Colonic mucosa (tissue), 4 donors: ENCODE measurements at regions not wholly inside any gene's neighbourhood (a gene's known extent, or its start where the extent isn't known, plus 50 kb on each side); places are given as distances from the start of the nearest gene placed in this dataset.

Experiments
- DNase-seq: peaks from one replicate; pipeline ENCODE4 v3.0.0-alpha.2; 2020
- H3K27ac ChIP-seq: fragments of 200-600 bp; one replicate; pipeline ENCODE4 v1.8.0; 2021
- H3K27me3 ChIP-seq: fragments of 200-600 bp; one replicate; pipeline ENCODE4 v1.8.0; 2021
- H3K36me3 ChIP-seq: fragments of 200-600 bp; one replicate; pipeline ENCODE4 v1.8.0; 2021
- H3K4me1 ChIP-seq: fragments of 200-600 bp; one replicate; pipeline ENCODE4 v1.8.0; 2021; ENCODE audit warnings: mild to moderate bottlenecking
- H3K4me3 ChIP-seq: fragments of 200-600 bp; one replicate; pipeline ENCODE4 v1.8.0; 2021
- H3K9ac ChIP-seq, 2 donors: one replicate each; pipeline ENCODE4 v1.7.0; 2013; ENCODE audit warnings: control low read depth in 2 of 2, low read depth in 2 of 2, low read length in 2 of 2
- H3K9me3 ChIP-seq: fragments of 200-600 bp; one replicate; pipeline ENCODE4 v1.8.0; 2021
- intact Hi-C: fragments of 100-400 bp; cut with DNase I; formaldehyde crosslinking; loops from one replicate; pipeline ENCODE4 v1.14.1; 2022
- TF ChIP-seq, protein P1 (sequence below): fragments of 200-600 bp; IDR thresholded peaks from one replicate; pipeline ENCODE4 v1.8.0; 2022; ENCODE audit warnings: antibody characterized with exemption, mild to moderate bottlenecking
- donor health status: healthy.
- donor health status: DM: no; HTN: no; CAD: no.
- donor health status: DM: no; HTN: no; CAD: no.

DNA sequence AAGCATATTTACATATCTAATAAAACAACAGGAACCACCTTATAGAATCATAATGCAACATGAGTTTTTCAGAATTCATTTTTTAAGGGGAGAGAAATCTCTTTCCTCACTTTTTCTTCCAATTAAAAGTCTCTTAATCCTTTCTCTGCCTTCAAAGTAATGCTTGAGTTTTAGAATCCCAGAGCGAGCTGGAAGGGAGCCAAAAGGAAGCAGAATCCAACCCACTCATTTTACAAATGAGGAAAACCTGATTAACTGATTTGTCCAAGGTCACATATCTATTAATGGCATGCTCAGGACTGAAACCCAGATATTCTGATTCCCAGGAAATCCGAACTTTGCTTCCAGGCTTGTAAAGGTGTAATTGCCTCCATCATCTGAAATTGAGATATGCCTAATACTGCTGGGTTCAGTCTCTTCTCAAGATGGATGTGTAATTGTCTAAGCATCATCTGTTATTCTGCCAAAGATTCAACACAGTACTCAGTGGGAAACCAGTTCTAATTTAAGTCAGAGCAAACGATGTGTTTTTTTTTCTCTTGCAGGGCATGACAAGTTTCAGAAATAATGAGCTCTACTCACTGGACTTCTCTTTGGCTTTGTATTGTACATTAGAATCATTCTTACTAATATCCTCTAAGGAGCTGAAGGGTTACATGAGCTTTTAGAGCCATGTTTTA, 481.4 kb upstream of the CFAP20DC start:
- H3K9me3 ChIP-seq = no peaks in the 10 kb centered on the region
- TF ChIP-seq, protein P1, sequence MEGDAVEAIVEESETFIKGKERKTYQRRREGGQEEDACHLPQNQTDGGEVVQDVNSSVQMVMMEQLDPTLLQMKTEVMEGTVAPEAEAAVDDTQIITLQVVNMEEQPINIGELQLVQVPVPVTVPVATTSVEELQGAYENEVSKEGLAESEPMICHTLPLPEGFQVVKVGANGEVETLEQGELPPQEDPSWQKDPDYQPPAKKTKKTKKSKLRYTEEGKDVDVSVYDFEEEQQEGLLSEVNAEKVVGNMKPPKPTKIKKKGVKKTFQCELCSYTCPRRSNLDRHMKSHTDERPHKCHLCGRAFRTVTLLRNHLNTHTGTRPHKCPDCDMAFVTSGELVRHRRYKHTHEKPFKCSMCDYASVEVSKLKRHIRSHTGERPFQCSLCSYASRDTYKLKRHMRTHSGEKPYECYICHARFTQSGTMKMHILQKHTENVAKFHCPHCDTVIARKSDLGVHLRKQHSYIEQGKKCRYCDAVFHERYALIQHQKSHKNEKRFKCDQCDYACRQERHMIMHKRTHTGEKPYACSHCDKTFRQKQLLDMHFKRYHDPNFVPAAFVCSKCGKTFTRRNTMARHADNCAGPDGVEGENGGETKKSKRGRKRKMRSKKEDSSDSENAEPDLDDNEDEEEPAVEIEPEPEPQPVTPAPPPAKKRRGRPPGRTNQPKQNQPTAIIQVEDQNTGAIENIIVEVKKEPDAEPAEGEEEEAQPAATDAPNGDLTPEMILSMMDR = no peak
- intact Hi-C loops = no loop called here

DNA sequence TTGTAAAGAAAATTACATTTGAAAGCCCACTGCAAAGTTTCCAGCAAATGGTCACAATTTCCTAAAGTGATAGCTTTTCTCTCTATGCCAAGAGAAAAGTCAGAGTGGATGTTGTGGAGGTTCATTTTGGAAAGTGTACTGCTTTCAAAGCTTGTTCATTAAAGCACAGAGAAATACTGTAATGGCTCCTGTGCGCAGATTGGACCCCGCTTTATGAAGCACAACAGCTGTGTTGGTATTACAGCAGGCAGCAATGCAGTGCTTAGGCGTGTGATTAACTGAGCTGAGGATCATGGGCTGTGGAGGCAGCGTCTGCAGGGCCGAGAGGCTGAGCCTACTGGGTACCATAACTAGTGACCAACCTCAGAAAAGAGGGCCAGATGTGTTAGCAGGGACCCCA, 478.4 kb upstream of the CFAP20DC start:
- Histone ChIP-seq H3K36me3 (no peaks in the 10 kb centered on the region), H3K4me1 (no peaks in the 10 kb centered on the region), H3K27ac (no peak overlapping the region), H3K9me3 (no peaks in the 10 kb centered on the region), H3K4me3 (no peak overlapping the region), H3K27me3 (no peaks in the 10 kb centered on the region), H3K9ac (no peak overlapping the region)
- TF ChIP-seq, protein P1 = no peak
- no peak for DNase-seq
- intact Hi-C loops = no loop called here

More for the DNA sequence above, 481.4 kb upstream of the CFAP20DC start:
- no peak overlapping the region for H3K27ac ChIP-seq
- H3K27me3 ChIP-seq = no peaks in the 10 kb centered on the region
- H3K4me3 ChIP-seq = no peak overlapping the region
- H3K9ac ChIP-seq = no peak overlapping the region
- H3K36me3 ChIP-seq = no peaks in the 10 kb centered on the region
- DNase-seq = no peak
- no peaks in the 10 kb centered on the region for H3K4me1 ChIP-seq

DNA sequence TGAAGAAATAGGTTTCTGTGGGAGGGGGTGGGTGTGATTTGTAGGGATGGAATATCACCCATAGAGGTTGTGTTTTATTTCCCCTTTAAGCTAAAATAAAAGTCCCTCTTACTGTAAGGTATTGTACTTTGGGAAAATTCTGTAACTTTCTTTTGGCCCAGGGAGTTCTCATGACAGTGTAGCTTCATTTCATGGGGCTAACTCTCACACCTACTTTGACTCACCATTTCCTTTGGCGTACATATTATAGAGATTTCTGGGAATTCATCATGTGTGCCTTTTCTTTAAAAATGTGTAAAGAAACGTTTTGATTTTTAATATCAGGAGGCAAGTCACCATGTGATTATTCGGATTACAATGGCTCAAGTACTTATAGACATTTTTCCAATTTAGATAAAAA, 477.7 kb upstream of the CFAP20DC start:
- no peaks in the 10 kb centered on the region for H3K27me3 ChIP-seq
- H3K36me3 ChIP-seq = no peaks in the 10 kb centered on the region
- DNase-seq = no peak
- H3K4me1 ChIP-seq = no peaks in the 10 kb centered on the region
- H3K27ac ChIP-seq = no peak overlapping the region
- TF ChIP-seq, protein P1 = no peak
- no peak overlapping the region for H3K9ac ChIP-seq
- intact Hi-C loops = no loop called here
- H3K4me3 ChIP-seq = no peak overlapping the region
- H3K9me3 ChIP-seq = no peaks in the 10 kb centered on the region

DNA sequence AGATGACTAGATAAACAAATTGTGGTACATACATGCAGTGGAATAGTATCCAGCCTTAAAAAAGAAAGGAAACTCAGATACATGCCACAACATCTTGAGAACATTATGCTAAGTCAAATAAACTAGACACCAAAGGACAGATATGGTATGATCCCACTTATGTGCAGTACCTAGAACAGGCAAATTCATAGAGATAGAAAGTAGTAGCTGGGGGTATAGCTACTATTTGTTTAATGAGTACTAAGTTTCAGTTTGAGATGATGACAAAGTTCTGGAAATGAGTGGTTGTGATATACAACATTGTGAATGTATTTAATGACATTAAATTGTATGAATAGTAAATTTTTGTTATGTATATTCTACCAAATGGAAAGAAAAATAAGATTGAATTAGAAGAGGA, 477.2 kb upstream of the CFAP20DC start:
- H3K9me3 ChIP-seq = no peaks in the 10 kb centered on the region
- intact Hi-C loops = no loop called here
- H3K36me3 ChIP-seq = no peaks in the 10 kb centered on the region
- no peak overlapping the region for H3K4me3 ChIP-seq
- TF ChIP-seq, protein P1 = no peak
- DNase-seq = no peak
- H3K27me3 ChIP-seq = no peaks in the 10 kb centered on the region
- no peaks in the 10 kb centered on the region for H3K4me1 ChIP-seq
- no peak overlapping the region for H3K9ac ChIP-seq
- H3K27ac ChIP-seq = no peak overlapping the region

DNA sequence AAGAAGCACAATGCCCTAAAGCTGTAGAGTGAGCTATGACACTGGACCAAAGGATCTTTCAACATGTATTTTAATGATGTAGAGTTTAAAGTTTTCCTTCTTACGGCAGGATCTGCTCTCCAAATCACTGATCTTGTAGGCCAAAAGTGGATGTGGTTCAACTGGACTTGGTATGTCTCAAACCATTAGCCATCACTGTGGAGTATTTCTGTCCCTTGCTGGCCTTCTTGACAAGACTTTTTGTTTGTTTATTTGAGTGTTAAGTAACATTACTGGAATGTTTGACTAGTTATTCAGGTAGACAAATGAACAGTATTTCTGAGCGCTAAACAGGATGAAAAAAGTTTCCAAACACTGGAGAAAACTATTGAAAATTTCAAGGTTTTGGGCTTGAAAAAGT, 472.7 kb upstream of the CFAP20DC start:
- TF ChIP-seq, protein P1 = no peak
- no peaks in the 10 kb centered on the region for H3K27me3 ChIP-seq
- no peaks in the 10 kb centered on the region for H3K9me3 ChIP-seq
- no peaks in the 10 kb centered on the region for H3K4me1 ChIP-seq
- H3K36me3 ChIP-seq = no peaks in the 10 kb centered on the region
- H3K9ac ChIP-seq = no peak overlapping the region
- H3K4me3 ChIP-seq = no peak overlapping the region
- no peak overlapping the region for H3K27ac ChIP-seq
- no peak for DNase-seq
- intact Hi-C loops = no loop called here
